Stimulated activated CD4-positive, alpha-beta T cell treated with anti-CD3 and anti-CD28 coated beads, Interleukin-4, amount 100 ng/mL, for 1 hour (primary cell): ENCODE measurements at regions not wholly inside any gene's neighbourhood (a gene's known extent, or its start where the extent isn't known, plus 50 kb on each side); places are given as distances from the start of the nearest gene placed in this dataset.
"Not testable (repeated sequence)": the region's sequence is repeated elsewhere in the genome, so short reads cannot be mapped to it uniquely, and the experiment has no call there.

Experiments used
- DNase-seq: peaks from one replicate; pipeline ENCODE4 v3.0.0-alpha.2; 2020

DNA sequence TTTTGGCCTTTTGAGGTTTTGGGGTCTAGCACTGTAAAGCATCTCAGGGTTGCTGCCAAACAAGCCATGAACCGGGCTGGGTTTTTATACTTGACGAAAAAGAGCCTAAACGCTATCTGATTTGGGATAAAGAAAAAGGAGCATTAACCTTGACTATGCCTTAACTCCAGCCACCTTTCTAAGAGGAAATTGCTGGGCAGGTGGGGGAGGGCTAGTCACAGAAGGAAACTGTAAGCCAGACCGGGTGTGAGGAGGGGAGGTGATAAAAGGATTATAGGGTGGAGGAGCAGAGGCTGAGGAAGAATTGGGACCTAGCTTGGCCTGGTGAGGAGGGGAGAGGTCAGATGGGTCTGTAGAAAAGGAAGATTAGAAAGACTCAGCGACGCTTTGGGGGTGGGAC lies 335.2 kb upstream of the HTR1E start:
- DNase-seq: not testable (repeated sequence)

DNA sequence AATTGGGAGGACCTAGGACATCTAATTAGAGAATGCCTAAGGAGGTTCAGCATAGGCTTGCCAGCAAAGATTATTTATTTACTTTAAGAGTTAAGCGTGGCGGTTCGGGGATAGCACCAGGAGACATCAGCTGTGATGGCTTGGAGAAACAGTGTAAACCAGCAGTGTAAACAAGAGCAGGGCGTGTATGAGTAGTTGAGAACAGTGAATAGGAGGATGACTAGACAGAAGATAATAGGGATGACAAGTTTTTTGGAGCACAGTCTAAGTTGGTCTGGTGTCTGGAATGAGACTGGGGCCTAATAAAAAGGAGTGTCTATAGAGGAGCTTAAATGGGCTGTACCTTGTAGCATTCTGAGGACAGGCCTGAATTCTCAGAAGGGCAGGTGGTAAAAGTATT lies 338.4 kb upstream of the HTR1E start:
- DNase-seq: not testable (repeated sequence)

DNA sequence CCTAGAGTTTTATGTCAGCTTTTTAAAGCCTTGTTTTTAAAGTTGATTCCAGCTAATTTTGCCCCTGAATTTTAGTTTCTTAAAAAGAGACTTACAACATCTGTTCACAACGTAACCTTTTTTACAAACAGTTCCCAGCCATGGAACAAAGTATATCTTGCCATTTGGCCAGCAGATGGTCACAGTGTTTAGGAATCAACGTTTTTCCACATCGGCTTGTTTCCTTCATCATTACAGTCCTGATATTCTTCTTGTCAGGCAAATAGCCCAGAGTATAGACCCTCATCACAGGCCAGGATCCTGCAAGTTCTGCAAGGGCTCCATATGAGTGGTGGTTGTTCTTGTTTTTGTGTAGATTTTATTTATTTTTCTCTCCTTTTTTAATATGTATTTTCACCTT lies 341.7 kb upstream of the HTR1E start:
- DNase-seq: no peak

DNA sequence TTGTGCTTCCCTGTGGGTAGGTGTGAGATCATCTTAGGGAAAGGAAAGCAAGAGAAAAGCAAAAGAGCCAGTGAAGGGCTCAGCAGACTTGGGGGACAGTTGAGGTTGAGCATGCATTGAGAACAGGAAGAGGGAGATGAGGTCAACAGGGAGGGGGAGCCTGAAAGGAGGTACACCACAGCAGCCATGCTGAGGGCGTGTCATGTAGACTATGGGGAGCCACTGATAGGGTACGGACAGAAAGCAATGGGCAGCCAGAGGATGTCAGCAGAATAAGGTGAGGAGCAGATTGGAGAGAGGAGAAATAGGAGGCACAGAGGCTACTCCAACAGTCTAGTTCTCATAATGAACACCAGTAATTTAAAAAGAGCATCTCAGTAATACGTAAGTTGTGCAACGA lies 351.1 kb upstream of the HTR1E start:
- DNase-seq: no peak

DNA sequence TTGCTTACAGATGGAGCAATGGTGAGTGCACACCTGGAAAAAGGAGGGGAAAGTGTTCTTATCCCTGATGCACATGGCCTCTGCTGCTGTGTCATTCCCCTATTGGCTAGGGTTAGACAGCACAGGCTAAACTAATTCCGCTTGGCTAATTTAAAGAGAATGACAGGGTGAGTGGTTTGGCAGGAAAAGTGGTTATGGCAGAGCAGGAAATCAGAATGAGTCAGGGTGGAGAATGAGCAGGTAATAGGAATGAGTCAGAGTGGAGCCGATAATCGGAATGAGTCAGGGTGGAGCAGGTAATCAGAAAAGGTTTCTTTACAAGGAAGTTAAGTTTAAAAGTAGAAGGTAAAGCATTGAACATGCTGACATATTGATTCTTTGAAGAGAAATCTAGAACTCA lies 355.5 kb upstream of the HTR1E start:
- no peak for DNase-seq

DNA sequence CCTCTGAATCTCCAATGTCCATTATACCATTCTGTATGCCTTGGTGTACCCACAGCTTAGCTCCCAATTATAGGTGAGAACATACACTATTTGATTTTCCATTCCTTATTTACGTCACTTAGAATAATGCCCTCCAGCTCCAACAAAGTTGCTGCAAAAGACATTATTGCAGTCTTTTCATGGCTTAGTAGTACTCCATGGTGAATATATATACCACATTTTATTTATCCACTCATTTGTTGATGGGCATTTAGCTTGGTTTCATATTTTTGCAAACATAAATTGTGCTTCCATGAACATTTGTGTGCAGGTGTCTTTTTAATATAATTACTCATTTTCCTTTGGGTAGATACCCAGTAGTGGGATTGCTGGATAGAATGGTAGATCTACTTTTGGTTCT lies 374.1 kb upstream of the HTR1E start:
- no peak for DNase-seq

DNA sequence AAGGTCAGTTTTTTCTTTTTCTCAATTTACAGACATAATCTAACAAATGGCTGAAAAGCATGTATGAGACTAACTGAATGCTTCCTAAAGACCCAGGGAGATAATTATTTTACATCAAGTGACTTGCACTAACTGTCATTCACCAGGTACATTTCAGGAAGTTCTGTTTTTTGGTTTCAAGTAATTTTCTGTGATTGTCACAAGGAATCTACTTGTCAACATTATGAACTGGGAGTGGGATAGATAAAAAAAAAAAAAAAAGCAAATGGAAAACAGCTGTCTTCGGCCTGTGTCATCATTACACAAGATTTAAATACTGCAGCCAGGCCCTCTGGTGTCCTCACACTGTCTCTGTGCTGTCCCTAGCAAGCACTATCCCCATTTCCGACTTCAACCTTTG lies 379.0 kb upstream of the HTR1E start:
- DNase-seq: no peak

DNA sequence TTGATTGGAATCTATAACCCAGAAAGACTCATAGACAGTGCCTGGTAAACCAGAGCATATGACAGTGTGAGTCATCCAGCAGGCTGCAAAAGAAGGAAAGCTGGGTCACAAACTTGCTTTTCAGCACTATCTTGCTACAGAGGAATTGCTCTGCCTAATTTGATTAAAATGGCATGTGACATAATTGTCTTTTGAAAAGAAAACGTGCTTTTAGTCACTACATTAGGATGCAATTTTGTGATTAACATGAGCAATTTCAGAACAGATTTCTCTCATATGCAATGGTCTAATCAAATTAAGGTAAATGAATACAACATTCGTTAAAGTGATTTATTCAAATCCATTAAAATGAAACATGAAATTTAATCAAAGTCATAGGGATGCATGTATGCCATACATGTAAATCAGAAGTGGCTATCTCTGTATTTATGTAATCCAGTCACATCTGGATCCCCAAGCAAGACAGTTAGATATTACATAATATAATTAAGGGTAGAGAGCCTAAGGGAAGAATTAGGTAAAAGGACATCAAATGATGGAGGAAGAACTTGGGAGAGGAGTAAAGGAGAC lies 400.0 kb upstream of the HTR1E start:
- DNase-seq: no peak

DNA sequence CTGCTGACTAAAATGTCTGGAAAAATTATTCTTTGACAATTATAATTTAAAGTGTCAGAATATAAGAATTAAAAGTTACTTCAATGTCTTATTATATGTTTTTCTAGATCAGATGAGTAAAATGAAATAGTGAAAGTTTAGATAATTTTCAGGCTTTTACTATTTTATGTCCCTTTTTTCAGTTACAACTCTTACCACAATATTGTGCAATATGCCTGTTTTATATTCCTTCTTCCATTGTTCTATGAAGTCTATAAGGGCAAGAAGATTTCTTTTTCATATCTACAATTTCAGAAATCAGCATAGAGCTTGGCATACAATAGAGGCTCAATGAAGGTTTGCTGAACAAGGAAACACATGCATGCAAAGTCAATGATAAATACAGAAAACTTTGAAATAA lies 401.2 kb upstream of the HTR1E start:
- no peak for DNase-seq

DNA sequence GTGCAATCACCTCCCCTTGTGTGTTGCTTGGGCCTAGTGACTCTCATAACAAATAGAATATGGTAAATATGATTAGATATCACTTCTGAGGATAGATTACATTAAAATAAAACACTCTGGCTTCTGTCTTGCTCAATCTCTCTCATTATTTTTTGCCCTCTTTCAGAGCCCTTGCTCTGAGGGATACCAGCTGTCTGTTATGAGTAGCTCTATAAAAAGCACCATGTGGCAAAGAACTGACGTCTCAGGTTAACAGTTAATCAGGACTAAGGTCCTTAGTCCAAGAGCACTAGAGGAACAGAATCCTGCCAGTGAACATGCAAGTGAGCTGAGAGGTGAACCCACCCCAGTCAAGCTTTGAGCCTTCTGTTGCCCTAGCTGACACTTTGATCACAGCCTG lies 402.2 kb upstream of the HTR1E start:
- no peak for DNase-seq

DNA sequence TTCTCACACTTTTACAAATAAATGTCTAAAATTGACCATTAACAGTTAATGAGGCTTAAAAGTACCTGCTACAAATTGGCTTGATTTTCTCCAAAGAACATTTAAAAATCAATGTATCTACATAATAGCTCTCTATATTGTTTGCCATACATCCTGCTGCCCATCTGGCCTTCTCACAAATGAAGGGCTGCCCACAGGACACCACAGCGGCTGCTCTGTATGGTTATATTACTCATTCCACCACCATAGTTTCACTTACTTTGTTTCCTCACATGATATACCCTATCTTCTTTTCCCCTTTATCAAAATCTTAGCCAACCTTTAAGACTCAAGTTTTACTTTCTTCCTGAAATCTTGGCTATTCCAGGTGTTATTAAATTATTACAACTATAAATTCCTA lies 407.7 kb upstream of the HTR1E start:
- no peak for DNase-seq

DNA sequence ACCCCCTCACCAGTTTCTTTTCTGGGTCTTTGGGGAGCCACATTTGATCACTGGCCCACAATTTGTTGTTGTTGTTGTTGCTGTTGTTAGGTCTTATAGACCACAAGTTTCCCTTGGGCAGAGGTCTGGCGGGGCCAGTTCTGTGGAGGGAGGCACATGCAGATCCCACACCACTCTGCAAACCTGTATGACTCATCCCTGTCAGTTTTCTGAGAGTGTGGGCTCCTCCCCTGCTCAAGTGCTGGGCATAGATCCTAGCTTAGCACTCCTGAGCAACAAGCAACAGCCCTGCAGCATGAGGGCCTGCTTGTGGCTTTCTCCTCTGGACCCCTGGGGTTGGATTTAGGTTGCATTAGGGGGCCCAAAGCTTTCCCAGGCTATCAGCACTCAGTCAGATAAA lies 411.1 kb upstream of the HTR1E start:
- no peak for DNase-seq

DNA sequence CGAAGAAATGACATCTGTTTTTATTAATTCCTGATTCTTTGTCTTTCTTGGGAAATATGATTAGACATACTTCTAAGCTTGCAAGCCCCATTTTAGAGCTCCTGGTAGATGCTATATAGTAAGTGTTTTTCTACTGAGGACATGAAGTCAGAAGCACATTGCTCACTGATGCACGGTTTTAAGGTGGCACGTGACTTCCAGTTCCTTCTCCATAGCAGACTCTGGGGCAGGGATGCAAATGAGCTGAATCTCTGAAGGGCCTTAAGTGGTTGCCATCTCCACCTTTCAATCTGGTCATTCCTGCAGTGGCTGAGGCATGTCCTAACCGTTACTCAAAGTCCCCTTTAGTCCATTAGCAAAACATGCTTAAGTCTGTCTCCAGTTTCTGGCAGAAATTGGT lies 421.2 kb upstream of the HTR1E start:
- DNase-seq: no peak

DNA sequence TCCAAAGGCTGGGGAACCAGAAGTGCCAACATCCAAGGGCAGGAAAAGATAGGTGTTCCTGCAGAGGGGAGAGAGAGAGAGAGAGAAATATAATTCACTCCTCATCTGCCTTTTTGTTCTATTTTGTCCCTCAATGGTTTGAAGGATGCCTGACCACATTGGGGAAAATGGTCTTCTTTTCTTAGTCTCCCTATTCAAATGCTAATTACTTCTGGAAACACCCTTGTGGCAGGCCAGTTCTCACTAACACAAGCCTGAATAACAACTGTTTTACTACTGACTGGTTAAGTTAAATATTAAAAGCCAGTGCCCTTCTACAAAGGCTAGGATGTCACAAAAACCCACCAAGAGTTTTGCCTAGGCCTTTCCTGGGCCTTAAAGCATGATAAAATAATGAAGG lies 425.4 kb upstream of the HTR1E start:
- DNase-seq: no peak

DNA sequence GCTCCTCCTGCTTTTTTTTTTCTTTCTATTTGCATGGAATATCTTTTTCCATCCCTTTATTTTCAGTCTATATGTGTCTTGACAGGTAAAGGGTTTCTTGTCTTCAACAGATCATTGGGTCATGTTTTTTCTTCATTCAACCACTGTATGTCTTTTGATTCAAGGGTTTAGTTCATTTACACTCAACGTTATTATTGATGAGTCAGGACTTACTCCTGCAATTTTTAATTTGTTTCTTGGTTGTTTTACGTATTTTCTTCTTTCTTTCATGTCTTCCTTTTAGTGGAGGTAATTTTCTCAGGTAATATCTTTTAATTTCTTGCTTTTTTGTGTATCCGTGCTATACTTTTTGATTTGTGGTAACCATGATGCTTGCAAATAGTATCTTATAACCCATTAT lies 429.1 kb upstream of the HTR1E start:
- DNase-seq: no peak

DNA sequence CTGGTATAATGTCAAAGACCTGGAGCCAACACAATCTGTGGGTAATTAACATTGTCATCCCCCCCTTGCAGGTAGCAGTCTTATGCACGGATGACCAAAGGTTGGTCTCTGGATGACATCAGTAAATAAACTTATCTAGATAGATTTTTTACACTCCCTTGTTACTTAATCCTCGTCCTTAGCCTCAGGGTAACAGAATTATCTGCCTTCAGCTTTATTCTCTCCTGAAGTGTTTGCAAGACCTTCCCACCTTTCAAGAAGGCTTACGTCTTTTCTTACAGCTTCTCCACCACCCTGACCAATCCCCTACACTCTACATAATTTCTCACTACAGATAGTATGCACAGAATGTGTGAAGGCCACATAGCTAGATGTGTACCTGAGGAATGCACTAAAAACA lies 434.8 kb upstream of the HTR1E start:
- DNase-seq: no peak

DNA sequence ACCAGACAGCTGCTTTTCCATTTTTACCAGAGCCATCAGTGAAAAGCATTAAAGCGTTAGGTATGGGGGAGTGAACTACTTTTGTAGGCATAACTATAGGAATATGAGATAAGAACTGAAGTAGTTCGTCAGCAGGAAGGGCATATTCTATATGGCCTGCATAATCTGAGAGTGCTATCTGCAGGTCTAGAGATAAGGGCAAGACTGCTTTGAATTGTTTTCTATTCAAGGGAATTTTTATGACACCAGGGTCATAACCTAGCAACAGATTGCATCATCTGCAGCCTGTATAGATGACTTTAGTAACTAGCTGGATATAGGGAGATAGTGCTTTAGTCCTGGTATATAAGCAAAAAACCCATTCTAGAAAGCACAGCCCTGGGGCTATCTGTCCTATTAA lies 437.3 kb upstream of the HTR1E start:
- no peak for DNase-seq

DNA sequence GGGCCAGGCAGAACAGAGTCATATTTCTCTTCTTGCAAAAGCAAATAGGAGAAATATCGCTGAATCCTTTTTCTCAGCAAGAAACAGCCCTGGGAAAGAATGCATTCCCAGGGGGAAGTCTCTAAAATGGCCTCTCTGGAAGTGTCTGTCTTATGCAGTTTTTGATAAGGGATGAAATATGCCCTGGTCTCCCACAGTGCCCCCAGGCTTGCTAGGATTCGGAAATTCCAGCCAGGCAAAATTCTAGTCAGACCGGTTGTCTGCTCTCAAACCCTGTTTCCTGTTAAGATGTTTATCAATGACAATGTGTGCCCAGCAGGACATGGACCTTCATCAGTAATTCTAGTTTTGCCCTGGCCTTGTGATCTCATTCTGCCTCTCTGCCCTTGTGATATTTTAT lies 448.3 kb upstream of the HTR1E start:
- not testable (repeated sequence) for DNase-seq

DNA sequence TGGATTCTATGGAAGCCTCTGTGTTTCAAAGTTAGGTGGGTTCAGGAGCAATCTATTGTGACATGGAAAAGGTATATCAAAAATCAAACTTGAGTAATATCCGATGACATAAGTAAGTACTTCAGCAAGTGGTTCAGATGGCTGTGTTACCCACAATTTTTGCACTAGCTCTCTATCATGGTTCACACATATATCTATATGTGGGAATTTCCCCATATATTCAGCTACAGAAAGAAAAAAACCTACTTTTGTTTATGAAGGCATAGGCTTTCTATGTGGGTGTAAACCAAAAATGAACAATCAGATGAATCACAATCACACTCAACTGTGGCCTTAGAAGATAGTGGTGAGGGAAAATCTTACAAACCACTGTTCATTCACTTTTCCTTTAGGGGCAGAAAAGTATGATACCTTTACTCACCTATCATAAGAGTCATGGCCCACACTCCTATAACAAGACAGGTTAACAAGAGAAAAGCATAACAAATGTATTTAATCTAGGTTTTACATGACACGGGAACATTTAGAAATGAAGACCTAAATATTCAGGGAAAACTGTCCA lies 449.6 kb upstream of the HTR1E start:
- no peak for DNase-seq

DNA sequence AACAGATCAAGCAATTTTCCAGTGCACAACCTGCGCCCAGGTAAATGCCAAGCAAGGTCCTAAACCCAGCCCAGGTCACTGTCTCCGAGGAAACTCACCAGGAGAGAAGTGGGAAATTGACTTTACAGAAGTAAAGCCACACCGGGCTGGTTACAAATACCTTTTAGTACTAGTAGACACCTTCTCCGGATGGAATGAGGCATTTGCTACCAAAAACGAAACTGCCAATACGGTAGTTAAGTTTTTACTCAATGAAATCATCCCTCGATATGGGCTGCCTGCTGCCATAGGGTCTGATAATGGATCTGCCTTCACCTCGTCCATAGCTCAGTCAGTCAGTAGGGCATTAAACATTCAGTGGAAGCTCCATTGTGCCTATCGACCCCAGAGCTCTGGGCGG lies 459.0 kb upstream of the HTR1E start:
- not testable (repeated sequence) for DNase-seq

DNA sequence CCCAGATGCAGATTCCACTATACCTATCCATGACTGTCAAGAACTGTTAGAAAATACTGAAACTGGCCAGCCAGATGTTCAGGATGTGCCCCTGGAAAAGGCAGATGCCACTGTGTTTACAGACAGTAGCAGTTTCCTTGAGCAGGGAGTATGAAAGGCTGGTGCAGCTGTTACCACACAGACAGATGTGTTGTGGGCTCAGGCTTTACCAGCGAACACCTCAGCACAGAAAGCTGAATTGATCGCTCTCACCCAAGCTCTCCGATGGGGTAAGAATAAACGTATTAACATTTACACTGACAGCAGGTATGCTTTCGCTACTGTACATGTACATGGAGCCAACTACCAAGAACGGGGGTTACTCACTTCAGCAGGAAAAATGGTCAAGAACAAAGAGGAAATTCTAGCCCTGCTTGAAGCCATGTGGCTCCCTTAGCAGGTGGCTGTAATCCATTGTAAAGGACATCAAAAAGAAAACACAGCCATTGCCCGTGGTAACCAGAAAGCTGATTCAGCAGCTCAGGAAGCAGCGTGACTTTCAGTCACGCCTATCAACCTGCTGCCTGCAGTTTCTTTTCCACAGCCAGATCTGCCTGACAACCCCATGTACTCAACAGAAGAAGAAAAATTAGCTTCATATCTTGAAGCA lies 459.7 kb upstream of the HTR1E start:
- no peak for DNase-seq

DNA sequence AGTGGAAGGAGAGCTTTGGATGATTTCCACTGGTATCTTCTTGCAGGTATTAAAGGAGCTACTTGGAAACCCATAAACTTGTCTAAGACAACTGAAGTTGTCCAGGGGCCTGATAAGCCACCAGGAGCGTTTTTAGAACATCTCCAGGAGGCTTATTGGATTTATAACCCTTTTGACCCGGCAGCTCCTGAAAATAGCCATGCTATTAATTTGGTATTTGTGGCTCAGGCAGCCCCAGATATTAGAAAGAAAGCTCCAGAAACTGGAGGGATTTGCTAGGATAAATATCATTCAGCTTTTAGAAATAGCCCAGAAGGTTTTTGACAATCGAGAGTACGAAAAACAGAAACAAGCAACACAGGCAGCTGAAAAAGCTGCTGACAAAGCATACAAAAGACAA lies 461.0 kb upstream of the HTR1E start:
- DNase-seq: no peak

DNA sequence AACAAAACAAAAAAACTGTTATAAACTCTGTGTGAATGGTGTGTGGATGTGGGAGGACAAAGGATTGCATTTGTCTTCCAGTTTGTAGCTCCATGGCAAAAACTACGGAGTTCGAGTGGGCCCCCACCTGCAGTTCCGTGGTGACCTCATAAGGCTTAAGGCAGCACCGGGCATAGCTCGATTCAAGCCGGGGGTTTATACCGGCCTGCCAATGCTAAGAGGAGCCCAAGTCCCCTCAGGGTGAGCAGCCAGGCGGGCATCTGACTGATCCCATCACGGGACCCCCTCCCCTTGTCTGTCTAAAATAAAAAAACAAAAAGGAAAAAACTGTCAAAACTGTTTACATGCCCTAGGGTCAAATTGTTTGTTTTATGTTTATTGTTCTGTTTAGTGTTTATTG lies 463.2 kb upstream of the HTR1E start:
- no peak for DNase-seq

DNA sequence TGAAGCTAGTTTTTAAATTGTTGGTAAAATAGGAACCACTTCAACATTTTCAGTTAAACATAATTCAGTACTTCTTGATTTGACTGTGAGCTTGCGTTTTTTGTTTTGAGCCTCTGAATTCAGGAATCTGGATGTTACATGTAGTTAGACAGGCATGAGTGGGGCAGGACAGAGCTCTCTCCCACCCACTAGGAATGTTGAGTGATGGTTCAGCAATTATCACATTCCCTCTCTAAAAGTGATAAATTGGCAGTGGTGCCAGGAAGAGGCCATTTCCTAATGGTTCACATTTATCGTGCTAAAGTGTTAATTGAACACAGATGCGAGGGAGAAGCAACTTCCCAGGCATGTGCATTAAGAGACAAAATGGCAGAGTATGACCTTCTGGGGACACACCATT lies 465.5 kb upstream of the HTR1E start:
- no peak for DNase-seq

DNA sequence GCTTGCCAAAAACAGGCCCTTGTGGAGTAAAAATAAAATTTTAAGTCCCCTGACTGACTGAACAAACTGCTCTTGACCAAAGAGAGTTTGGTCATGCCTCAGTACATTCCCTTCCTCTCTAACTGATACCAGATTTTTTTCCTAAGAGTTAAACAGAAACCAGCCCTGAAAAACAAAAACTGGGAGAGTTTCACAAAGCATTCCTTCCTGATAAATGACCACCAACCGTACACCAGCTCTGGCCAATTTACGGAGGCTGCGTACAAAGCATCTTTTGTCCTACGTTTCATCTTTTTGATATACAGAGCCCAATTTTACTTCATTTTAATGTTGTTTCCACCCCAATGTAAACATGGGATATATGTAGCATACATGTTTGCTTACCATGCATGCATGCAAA lies 477.4 kb upstream of the HTR1E start:
- no peak for DNase-seq
